ENCODE measurements at regions not wholly inside any gene's neighbourhood (a gene's known extent, or its start where the extent isn't known, plus 50 kb on each side); places are given as distances from the start of the nearest gene placed in this dataset.

DNA sequence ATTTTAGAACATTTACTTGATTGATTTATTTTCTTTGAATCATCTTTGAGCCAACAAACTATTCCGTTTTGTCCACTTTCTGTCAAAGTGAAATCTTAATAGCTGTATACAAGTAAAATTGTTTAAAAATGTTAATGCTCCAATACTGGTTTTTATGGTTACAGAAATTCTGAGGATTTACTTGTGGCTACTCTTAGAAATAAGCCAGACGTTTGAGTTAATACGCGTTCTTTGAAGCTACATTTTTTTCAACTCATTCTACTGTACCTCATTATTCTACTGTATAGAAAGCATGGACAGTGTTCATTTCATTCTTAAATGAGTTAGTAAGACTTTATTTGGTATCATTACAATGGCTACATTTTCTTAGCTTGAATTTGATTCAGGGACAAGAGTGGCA lies 996.2 kb upstream of the FLRT2 start:
- no peaks in the 10 kb centered on the region for H3K9me3 Mint-ChIP-seq
- H3K27ac Mint-ChIP-seq: no peak overlapping the region
- TF ChIP-seq, protein P1, sequence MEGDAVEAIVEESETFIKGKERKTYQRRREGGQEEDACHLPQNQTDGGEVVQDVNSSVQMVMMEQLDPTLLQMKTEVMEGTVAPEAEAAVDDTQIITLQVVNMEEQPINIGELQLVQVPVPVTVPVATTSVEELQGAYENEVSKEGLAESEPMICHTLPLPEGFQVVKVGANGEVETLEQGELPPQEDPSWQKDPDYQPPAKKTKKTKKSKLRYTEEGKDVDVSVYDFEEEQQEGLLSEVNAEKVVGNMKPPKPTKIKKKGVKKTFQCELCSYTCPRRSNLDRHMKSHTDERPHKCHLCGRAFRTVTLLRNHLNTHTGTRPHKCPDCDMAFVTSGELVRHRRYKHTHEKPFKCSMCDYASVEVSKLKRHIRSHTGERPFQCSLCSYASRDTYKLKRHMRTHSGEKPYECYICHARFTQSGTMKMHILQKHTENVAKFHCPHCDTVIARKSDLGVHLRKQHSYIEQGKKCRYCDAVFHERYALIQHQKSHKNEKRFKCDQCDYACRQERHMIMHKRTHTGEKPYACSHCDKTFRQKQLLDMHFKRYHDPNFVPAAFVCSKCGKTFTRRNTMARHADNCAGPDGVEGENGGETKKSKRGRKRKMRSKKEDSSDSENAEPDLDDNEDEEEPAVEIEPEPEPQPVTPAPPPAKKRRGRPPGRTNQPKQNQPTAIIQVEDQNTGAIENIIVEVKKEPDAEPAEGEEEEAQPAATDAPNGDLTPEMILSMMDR (IDR thresholded peaks at IDR 0.05; ENCODE audit: unreplicated experiment in 3 of 3): no peak
- no peaks in the 10 kb centered on the region for H3K36me3 Mint-ChIP-seq (ENCODE audit: low read depth)
- H3K4me1 Mint-ChIP-seq: no peaks in the 10 kb centered on the region
- H3K27me3 Mint-ChIP-seq (ENCODE audit: low read depth): no peaks in the 10 kb centered on the region
- no peak overlapping the region for H3K4me3 Mint-ChIP-seq

GRCh38 chr14:84535484-84535883 lies 994.5 kb upstream of the FLRT2 start:
- no peaks in the 10 kb centered on the region for H3K36me3 Mint-ChIP-seq (ENCODE audit: low read depth)
- no peaks in the 10 kb centered on the region for H3K9me3 Mint-ChIP-seq
- TF ChIP-seq, protein P1 (IDR thresholded peaks at IDR 0.05; ENCODE audit: unreplicated experiment in 3 of 3): no peak
- H3K4me3 Mint-ChIP-seq: no peak overlapping the region
- H3K27me3 Mint-ChIP-seq (ENCODE audit: low read depth): no peaks in the 10 kb centered on the region
- no peaks in the 10 kb centered on the region for H3K4me1 Mint-ChIP-seq
- H3K27ac Mint-ChIP-seq: no peak overlapping the region

DNA sequence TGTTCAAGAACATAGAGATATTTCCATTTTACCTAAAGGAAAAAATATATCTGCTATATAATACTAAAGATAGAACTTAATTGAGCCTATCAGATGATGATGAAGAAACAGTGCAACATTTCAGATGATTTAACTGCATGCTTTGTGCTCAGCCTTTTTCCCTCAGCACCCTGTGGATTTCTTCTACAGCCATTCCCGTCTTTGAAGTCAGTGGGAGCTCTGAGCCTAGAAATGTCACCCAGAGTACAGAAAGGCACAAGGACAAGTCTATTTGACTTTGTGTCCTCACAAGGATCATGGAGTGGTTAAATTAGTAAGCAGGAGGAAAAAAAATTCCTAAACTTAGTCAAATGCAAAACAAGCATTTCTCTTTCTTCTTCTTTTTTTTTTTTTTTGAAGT lies 994.0 kb upstream of the FLRT2 start:
- Mint-ChIP-seq H3K36me3 (ENCODE audit: low read depth) (no peaks in the 10 kb centered on the region), H3K27me3 (ENCODE audit: low read depth) (no peaks in the 10 kb centered on the region), H3K4me1 (no peaks in the 10 kb centered on the region), H3K9me3 (no peaks in the 10 kb centered on the region), H3K27ac (no peak overlapping the region), H3K4me3 (no peak overlapping the region)
- TF ChIP-seq, protein P1 (IDR thresholded peaks at IDR 0.05; ENCODE audit: unreplicated experiment in 3 of 3): no peak

- Mint-ChIP-seq H3K4me3 (no peak overlapping the region), H3K4me1 (no peaks in the 10 kb centered on the region), H3K27ac (no peak overlapping the region), H3K9me3 (no peaks in the 10 kb centered on the region), H3K27me3 (ENCODE audit: low read depth) (no peaks in the 10 kb centered on the region), H3K36me3 (ENCODE audit: low read depth) (no peaks in the 10 kb centered on the region)
- TF ChIP-seq, protein P1 (IDR thresholded peaks at IDR 0.05; ENCODE audit: unreplicated experiment in 3 of 3): no peak
These were observed 988.9 kb upstream of the FLRT2 start for GRCh38 chr14:84541018-84541417.

- Mint-ChIP-seq H3K27me3 (ENCODE audit: low read depth) (no peaks in the 10 kb centered on the region), H3K27ac (no peak overlapping the region), H3K36me3 (ENCODE audit: low read depth) (no peaks in the 10 kb centered on the region), H3K4me3 (no peak overlapping the region), H3K9me3 (no peaks in the 10 kb centered on the region), H3K4me1 (no peaks in the 10 kb centered on the region)
- TF ChIP-seq, protein P1 (IDR thresholded peaks at IDR 0.05; ENCODE audit: unreplicated experiment in 3 of 3): no peak
These were observed 986.1 kb upstream of the FLRT2 start for GRCh38 chr14:84543859-84544258.

DNA sequence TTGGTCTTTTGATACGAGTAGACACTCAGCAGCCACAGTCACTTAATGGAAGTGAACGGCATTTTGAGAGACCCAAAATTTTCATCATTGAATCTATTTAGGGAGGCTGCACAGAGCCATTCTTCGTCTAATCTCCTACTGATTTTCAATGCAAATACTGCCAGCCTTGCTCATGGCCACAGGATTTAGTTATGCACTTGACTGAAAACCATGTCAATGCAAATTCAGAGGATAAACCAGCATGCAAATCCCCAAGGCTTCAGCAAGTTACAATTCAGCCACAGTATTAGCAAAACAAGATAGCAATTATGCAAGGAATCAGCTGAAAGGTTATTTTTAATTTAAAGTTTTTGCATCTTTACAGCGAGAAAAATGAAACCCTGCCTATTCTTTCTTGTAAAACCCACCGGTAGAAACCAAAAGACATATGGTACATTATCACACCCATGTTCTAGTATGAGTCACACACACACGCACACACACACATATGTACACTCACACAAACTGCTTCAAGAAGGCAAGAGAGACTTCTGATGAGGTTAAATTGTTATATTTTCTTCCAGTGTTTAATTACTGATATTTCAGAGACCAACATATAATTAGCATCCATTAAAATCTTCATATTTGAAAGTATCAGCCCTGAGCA lies 985.3 kb upstream of the FLRT2 start:
- peaks cover 4% of the 10 kb centered on the region for H3K27me3 Mint-ChIP-seq (ENCODE audit: low read depth)
- H3K27ac Mint-ChIP-seq: no peak overlapping the region
- no peaks in the 10 kb centered on the region for H3K4me1 Mint-ChIP-seq
- H3K4me3 Mint-ChIP-seq: no peak overlapping the region
- no peaks in the 10 kb centered on the region for H3K9me3 Mint-ChIP-seq
- H3K36me3 Mint-ChIP-seq (ENCODE audit: low read depth): no peaks in the 10 kb centered on the region
- TF ChIP-seq, protein P1 (IDR thresholded peaks at IDR 0.05; ENCODE audit: unreplicated experiment in 3 of 3): no peak
